HG03060 (cell line): ENCODE measurements at regions not wholly inside any gene's neighbourhood (a gene's known extent, or its start where the extent isn't known, plus 50 kb on each side); places are given as distances from the start of the nearest gene placed in this dataset.

Experiments
- ATAC-seq: cut with Tn5 transposase; IDR thresholded peaks from one replicate; pipeline ENCODE4 v1.9.1; 2021; ENCODE audit warnings: low read depth, moderate number of reproducible peaks; ENCODE audit not compliant: unreplicated experiment

DNA sequence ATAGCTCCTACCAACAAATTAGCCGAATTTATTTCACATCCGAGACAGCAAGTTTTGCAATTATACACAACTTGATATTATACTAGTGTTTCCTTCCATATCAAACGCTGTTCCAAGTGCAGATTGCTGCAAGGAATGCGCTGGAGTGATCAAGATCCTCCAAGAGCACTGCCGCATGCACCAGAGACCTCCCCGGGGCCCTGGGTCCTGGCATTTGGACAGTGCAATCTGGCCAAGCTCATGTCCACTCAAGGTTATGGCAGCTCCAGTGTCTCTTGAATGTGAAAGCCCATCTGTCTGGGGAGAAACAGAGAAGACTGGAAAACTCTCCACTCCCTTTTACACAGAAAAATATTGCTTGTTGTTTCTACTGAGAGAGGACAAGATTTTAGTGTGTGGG, 111.9 kb downstream of the HSPH1 start:
- no peak for ATAC-seq

DNA sequence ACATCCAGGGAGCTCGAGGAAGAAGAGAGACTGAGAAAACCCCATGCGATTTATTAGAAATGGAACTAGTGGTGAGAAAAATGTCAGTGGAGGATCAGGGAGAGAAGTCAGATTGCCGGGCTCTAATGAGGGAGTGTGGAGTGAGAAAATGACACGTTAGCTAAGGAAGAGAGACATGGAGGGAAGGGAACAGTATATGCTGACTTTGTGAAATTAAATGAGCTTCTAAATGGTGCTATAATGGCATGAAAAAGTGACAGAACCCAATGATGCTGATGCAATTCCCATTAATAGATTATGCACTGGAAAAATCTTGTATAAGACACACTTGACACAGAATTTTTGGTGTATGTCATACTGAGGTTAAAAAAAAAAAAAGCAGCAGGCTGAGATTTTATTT, 112.6 kb downstream of the HSPH1 start:
- no peak for ATAC-seq

- no peak for ATAC-seq
Measured at GRCh38 chr13:31048521-31048920, 113.2 kb downstream of the HSPH1 start.

- no peak for ATAC-seq
Measured at GRCh38 chr13:31046711-31047279, 114.3 kb downstream of the TEX26 start.

DNA sequence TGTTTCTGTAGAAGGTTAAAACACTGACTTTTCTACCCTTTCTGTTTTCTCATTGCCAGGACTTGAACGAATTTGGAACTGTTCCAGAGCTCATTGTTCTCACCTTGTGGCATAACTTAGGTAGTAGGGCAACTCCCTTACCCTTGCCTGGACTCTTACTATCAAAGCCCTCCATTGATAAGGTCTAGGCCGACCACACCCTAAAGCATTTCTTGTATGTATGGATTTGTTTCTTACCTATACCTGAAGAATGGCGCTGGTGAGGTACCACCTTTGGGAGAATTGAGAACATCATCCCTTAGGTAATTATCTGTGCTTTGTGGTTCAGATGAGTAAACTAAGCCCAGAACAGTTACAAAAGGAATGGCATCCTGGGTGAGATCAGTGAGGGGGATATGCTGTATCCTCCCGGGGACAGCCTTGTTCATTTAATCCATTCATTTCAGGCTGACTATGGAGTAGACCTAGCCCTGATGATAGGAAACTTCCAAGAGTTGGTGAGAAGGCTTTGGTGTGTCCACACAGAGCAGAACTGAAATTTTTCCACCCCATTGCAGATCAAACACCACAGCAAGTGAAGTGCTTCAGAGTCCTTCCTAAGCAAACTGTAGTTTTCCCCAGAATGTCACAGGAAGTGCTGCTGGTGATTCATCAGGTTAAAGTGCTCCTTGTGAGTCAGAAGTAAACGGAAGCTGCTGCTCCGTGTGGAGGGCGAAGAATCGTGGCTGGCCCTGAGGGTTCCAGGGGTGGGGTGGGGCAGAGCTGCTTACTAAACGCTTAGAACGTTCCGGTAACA, 113.0 kb downstream of the TEX26 start:
- peak; percentile 43 for ATAC-seq

DNA sequence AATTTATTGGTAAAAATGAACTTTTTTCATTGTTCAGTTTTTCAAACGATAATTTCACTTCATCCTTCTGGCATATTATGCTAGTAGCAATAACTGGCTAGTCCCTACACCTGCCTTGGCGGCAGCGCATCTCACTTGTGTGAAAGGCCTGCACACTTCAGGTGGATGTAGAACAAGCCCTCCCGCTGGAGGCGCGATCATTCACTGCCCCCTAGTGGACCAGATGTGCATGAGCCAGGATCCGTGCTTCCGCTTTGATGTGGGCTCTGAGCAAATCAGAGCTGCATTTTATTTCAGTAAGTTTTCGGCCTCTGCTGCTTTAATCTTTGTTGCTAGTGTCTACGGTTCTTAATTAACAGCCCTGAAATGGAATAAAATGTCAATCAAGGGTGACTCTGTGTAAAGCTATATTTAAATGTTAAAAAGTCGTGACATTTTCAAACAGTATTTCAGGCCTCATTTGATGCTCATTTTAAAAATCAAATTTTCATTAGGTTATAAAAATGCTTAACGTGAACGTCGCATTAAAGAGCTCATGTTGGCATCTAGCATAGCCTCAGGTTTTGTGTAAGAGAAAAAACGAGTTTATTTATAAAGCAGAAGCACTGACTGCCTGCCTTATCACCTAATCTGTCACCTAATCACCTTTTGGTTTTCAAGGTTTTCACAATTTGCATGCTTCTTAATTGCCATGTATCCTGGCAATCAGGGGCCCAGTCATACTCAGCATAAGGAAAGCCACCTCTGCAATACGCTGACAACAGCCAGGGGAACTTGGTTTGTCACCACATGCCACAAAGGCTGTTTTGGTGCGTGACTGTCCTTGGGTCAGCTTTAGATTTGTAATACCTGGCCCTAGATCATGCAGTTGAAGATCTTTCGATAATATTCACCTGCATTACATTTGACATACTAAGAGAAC, 112.2 kb downstream of the TEX26 start:
- peak; percentile 62 for ATAC-seq

GRCh38 chr13:31043957-31044356, 111.5 kb downstream of the TEX26 start:
- ATAC-seq = no peak

DNA sequence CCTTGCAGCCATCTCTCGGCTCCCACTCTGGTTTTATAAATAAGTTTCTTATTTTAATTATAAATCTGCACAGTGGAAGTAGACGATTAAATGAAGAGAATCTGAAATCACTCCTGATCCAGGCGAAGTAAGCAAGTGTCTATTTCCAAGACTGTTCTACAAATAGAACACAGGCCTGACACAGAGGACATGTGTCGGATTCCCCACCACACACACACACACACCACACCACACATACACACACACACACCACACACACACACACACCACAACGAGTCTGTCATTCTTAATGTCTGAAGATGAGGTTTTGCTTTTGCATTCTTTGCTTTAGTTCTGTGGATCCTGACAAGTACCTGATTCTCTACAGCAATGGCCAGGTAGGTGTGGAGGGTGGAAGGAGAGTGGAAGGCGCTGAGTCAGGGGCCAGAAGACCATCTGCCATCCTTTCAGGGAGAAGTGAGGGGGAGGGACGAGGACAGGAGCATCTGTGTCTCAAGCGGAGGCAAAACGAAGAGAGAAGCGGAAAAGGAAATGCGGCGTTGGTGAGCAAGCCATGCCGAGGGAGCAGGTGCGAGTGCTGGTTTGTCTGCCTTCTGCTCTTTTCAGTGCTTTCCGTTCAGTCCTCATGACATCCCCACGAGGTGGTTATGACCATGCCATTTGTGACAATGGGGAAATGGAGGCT, 110.2 kb downstream of the TEX26 start:
- ATAC-seq = no peak

- no peak for ATAC-seq
Measured at GRCh38 chr13:31042049-31042448, 109.6 kb downstream of the TEX26 start.

DNA sequence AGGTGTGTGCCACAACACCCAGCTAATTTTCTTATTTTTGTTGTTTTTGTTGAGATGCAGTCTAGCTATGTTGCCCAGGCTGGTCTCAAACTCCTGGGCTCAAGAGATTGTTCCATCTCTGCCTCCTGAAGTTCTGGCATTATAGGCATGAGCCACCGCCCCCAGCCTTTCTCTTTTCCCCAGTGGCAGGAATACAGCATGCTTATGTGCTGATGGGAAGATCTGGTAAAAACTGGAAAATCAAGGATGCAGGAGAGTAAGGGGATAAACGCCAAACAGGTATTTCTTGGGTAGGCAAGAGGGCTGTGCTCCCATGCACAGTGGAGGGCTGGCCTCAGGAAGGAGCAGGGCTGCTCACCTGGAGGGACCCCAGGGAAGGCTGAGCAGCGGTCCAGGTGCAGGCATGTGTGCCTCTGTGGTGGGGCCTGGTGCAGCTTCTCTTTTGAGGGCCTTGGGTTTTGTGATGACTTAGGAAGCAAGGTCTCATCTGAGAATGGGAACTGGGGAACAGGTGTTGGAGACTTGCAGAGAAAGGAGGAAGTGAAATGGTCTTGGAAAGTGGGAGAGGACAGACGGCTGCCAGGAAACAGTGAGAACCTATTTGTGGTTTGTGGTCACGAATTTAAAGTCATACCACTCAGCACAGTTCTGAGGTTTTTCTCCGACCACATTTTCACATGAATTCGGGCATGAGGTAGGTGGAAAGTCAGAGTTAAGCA, 106.5 kb downstream of the TEX26 start:
- peak; percentile 72 for ATAC-seq

DNA sequence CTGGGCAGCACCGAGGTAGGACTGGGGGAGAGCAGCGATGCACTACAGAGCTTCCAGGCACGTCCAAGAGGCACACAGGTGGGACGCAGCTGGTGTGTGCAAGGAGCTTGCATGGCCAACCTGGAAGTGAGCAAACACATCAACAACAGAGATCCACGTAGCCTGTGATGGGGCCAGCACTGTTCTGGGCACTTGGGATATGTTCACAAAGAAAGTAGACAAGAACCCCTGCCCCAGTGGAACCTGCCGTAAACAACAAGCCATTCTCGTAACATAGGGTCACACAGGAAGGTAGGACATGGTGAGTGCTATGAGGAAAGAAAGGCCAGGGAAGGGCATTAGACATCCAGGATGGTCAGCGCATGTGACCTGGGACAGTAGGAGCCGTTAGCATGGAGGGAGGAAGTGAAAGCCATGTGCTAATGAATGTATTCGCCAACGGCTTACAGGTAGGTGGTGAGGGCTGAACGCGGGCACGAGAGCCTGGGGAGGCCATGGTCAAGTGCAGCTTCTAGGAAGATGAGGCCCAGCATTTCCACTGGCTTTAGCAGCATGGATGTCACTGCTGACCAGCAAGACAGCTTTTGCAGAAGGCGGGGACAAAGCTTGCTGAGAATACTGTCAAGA, 105.5 kb downstream of the TEX26 start:
- ATAC-seq = no peak

- ATAC-seq = no peak
Measured at GRCh38 chr13:31036731-31037695, 104.6 kb downstream of the TEX26 start.

DNA sequence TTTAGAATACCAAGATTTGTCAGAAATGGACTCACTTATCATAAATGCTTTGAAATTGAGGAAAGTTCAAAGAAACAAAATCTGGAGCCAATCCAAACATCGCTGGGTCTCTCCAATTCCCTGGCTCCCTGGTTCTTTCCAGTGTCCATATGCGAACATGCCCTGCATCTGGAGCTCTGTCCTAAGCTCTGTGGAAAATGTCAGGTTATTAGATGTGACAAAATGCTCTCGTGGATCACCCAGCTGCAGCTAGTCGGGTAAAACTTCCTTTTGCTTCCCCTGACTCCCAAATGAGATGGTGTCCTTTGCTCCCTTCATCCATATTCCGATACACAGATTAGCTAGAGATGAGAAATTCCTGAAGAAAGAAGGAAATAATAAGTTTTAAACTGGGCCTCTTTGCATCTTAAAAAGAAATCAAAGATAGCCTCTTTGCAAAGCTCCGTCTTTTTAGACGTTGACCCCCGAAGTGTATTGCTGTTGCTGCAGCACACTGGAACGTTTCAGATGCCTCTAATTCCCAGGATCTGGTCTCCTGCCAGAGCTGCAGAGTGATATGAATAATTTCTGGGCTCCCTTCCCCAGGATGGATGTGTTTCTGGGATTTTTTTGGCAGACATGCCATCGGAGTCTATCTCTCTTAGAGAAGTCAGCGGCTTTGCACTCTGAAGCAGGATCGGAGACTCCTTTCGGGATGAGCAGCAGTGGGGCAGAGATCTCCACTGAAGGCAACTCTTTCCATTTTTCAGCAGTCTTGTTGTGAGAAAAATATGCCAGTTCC, 102.9 kb downstream of the TEX26 start:
- no peak for ATAC-seq

- ATAC-seq = no peak
Measured at GRCh38 chr13:31032528-31033113, 100.2 kb downstream of the TEX26 start.

GRCh38 chr13:31031482-31031881, 99.0 kb downstream of the TEX26 start:
- ATAC-seq = no peak

GRCh38 chr13:31029102-31029501, 96.6 kb downstream of the TEX26 start:
- ATAC-seq = no peak

GRCh38 chr13:31027136-31027535, 94.7 kb downstream of the TEX26 start:
- no peak for ATAC-seq
